ENCODE measurements at regions not wholly inside any gene's neighbourhood (a gene's known extent, or its start where the extent isn't known, plus 50 kb on each side); places are given as distances from the start of the nearest gene placed in this dataset.

GRCh38 chr3:194011807-194012206 lies 124.1 kb upstream of the HES1 start:
- TF ChIP-seq CTCF (IDR thresholded peaks at IDR 0.05) (no peak), POLR2A (IDR thresholded peaks at IDR 0.05) (no peak), EP300 (IDR thresholded peaks at IDR 0.05) (no peak)
